SK-N-MC (cell line): ENCODE measurements at regions not wholly inside any gene's neighbourhood (a gene's known extent, or its start where the extent isn't known, plus 50 kb on each side); places are given as distances from the start of the nearest gene placed in this dataset.

Experiments
- EZH2 ChIP-seq: fragments of 200-600 bp; sonication (generic); IDR thresholded peaks from one replicate; pipeline ENCODE4 v1.6.1; 2017; ENCODE audit warnings: antibody characterized with exemption
- POLR2AphosphoS5 ChIP-seq: IDR thresholded peaks from 2 replicates; pipeline ENCODE4 v1.6.1; 2012; ENCODE audit warnings: mild to moderate bottlenecking, low read depth, low read length, borderline replicate concordance

DNA sequence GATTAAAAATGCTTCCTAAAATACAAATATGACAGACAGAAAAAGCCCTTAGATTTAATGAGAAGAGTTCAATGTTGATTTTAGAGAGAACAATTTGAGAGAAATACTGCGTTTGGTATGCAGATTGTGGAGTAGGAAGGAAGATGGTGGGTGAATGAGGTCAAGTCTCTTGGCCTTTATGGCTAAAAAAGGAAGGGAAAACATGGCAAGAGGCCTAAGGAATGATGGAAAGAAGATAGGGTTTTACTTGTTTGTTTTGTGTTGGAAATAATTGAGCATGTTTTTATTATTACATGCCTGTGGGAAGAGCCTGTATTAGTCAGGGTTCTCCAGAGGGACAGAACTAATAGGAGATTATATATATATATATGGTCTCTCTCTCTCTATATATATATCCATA lies 318.1 kb downstream of the TRIB2 start:
- TF ChIP-seq EZH2 (no peak), POLR2AphosphoS5 (no peak)
